Glutamatergic neuron (in vitro differentiated cells): ENCODE measurements at regions not wholly inside any gene's neighbourhood (a gene's known extent, or its start where the extent isn't known, plus 50 kb on each side); places are given as distances from the start of the nearest gene placed in this dataset.

Experiments
- DNase-seq: peaks from one replicate; pipeline ENCODE4 v3.0.0; 2022
- H3K27ac Mint-ChIP-seq: one replicate; pipeline ENCODE4 v1.8.0; 2020; ENCODE audit warnings: mild to moderate bottlenecking, mixed read lengths, inconsistent platforms; ENCODE audit not compliant: unreplicated experiment
- H3K27me3 Mint-ChIP-seq: one replicate; pipeline ENCODE4 v1.8.0; 2020; ENCODE audit warnings: mild to moderate bottlenecking, moderate library complexity, mixed read lengths, inconsistent platforms; ENCODE audit not compliant: unreplicated experiment
- H3K36me3 Mint-ChIP-seq: one replicate; pipeline ENCODE4 v1.8.0; 2020; ENCODE audit warnings: mild to moderate bottlenecking, mixed read lengths, inconsistent platforms; ENCODE audit not compliant: unreplicated experiment
- H3K4me1 Mint-ChIP-seq: one replicate; pipeline ENCODE4 v1.8.0; 2020; ENCODE audit warnings: mild to moderate bottlenecking, low read depth, mixed read lengths, inconsistent platforms; ENCODE audit not compliant: unreplicated experiment
- H3K4me3 Mint-ChIP-seq: one replicate; pipeline ENCODE4 v1.8.0; 2020; ENCODE audit warnings: mild to moderate bottlenecking, mixed read lengths, inconsistent platforms; ENCODE audit not compliant: unreplicated experiment
- H3K9me3 Mint-ChIP-seq: one replicate; pipeline ENCODE4 v1.8.0; 2020; ENCODE audit warnings: mild to moderate bottlenecking, moderate library complexity, mixed read lengths, inconsistent platforms; ENCODE audit not compliant: unreplicated experiment
- TF ChIP-seq, protein P1 (sequence below): fragments of 200-600 bp; sonication (generic); IDR thresholded peaks from one replicate; pipeline ENCODE4 v1.5.0; 2021; ENCODE audit not compliant: partially characterized antibody, unreplicated experiment

DNA sequence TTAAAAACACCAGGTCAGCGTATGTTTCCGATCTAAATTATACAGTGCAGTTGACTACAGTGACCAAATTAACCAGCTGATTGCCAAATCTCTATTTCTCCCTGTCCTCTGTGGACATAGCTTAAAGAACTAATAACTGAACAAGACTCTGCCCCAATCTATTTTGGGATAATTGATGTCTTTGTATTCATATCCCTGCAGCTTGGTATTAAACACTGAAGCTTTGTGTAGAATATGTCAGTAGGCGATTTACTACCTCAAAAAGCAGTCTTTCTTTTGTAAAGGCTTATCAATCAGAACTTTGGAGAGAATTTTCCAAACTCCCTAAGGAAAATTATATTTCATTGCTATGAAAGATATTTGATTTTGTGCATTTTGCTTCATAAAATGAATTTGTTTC, 258.2 kb downstream of the SOX2 start:
- no peak for DNase-seq
- no peak overlapping the region for H3K27ac Mint-ChIP-seq
- H3K4me3 Mint-ChIP-seq: no peak overlapping the region
- no peaks in the 10 kb centered on the region for H3K27me3 Mint-ChIP-seq
- H3K4me1 Mint-ChIP-seq: no peaks in the 10 kb centered on the region
- H3K36me3 Mint-ChIP-seq: no peaks in the 10 kb centered on the region
- no peaks in the 10 kb centered on the region for H3K9me3 Mint-ChIP-seq
- TF ChIP-seq, protein P1, sequence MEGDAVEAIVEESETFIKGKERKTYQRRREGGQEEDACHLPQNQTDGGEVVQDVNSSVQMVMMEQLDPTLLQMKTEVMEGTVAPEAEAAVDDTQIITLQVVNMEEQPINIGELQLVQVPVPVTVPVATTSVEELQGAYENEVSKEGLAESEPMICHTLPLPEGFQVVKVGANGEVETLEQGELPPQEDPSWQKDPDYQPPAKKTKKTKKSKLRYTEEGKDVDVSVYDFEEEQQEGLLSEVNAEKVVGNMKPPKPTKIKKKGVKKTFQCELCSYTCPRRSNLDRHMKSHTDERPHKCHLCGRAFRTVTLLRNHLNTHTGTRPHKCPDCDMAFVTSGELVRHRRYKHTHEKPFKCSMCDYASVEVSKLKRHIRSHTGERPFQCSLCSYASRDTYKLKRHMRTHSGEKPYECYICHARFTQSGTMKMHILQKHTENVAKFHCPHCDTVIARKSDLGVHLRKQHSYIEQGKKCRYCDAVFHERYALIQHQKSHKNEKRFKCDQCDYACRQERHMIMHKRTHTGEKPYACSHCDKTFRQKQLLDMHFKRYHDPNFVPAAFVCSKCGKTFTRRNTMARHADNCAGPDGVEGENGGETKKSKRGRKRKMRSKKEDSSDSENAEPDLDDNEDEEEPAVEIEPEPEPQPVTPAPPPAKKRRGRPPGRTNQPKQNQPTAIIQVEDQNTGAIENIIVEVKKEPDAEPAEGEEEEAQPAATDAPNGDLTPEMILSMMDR: no peak

DNA sequence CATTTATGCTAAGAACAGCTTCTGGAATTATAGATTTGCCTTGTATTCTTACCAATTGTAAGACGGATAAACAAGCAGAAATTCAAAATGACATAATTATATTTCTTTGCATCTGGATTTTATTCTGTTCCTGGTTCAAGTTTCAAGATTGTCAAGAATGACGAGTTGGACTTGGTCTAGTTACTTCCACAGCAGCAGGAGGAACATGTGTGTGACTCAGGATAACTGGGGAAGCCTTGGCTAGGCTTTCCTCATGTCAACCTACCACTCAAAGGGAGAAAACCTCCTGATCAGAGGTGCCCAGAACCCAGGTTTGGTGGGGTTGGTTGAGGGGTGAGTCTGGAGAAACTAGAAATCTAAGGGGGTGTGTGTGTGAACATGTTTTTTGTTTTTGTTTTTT, 259.7 kb downstream of the SOX2 start:
- no peaks in the 10 kb centered on the region for H3K4me1 Mint-ChIP-seq
- DNase-seq: no peak
- H3K4me3 Mint-ChIP-seq: no peak overlapping the region
- TF ChIP-seq, protein P1: no peak
- no peaks in the 10 kb centered on the region for H3K27me3 Mint-ChIP-seq
- no peaks in the 10 kb centered on the region for H3K36me3 Mint-ChIP-seq
- no peak overlapping the region for H3K27ac Mint-ChIP-seq
- H3K9me3 Mint-ChIP-seq: no peaks in the 10 kb centered on the region

DNA sequence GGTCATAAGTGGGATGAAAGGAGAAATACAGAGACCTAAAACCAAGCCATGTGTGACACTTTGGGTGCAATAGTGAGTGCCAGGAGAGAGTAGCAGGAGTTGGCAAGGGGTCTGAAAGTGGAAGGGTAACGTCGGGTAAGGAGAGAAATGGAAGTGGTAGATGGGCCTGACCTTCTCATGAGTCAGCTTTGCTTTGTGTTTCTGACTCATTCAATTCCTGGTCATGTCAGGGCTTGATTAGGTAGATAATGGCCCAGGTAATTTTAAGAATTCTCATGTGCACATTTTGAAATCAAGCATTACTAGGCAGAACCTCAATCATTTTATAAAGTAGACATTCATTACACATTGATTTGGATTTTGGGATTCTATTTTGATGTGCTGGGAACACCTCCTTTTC, 262.5 kb downstream of the SOX2 start:
- TF ChIP-seq, protein P1: no peak
- Mint-ChIP-seq H3K36me3 (no peaks in the 10 kb centered on the region), H3K27me3 (no peaks in the 10 kb centered on the region), H3K27ac (no peak overlapping the region), H3K9me3 (no peaks in the 10 kb centered on the region), H3K4me3 (no peak overlapping the region), H3K4me1 (no peaks in the 10 kb centered on the region)
- no peak for DNase-seq

DNA sequence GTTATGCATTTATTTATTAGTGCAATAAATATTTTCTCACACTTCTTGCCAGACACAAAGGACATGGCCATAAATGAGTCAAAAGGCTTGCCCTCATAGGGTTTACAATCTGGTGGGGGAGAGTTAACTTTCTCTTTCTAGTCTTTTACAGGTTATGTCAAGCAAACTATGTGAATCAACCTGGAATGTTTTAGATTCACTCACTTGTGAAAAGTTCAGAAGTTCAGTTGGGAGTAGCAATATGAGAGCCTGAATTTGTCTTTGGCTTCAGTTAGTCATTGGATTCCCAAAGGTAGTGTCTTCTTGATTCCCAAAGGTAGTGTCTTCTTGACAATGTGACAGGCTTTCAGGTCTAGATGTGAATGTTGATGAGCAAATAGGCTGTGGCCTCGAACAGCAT, 264.8 kb downstream of the SOX2 start:
- no peaks in the 10 kb centered on the region for H3K36me3 Mint-ChIP-seq
- no peak for DNase-seq
- H3K27me3 Mint-ChIP-seq: no peaks in the 10 kb centered on the region
- H3K27ac Mint-ChIP-seq: no peak overlapping the region
- no peaks in the 10 kb centered on the region for H3K4me1 Mint-ChIP-seq
- H3K4me3 Mint-ChIP-seq: no peak overlapping the region
- H3K9me3 Mint-ChIP-seq: no peaks in the 10 kb centered on the region
- TF ChIP-seq, protein P1: no peak

DNA sequence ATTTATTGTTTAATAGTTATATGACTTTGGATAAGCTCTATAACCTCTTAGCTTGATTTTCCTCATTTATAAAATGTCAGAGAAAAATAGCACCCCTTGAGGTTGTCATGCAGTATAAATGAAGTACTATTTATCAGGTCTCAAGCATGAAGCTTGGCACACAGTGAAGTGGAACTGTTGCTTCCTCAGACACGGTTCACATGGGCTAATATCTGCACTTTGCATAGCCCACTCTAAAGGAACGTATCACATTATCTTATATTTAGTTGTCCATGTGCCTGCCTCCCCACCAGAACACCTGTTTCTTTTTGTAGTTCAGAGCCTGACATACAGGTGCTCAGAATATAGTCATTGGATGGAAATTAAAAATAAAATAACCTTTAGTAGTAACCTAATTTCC, 273.7 kb downstream of the SOX2 start:
- H3K36me3 Mint-ChIP-seq: no peaks in the 10 kb centered on the region
- TF ChIP-seq, protein P1: no peak
- H3K4me3 Mint-ChIP-seq: no peak overlapping the region
- no peak for DNase-seq
- no peaks in the 10 kb centered on the region for H3K4me1 Mint-ChIP-seq
- no peak overlapping the region for H3K27ac Mint-ChIP-seq
- H3K9me3 Mint-ChIP-seq: no peaks in the 10 kb centered on the region
- no peaks in the 10 kb centered on the region for H3K27me3 Mint-ChIP-seq
